ENCODE measurements at regions not wholly inside any gene's neighbourhood (a gene's known extent, or its start where the extent isn't known, plus 50 kb on each side); places are given as distances from the start of the nearest gene placed in this dataset.
"Not testable (repeated sequence)": the region's sequence is repeated elsewhere in the genome, so short reads cannot be mapped to it uniquely, and the experiment has no call there.

DNA sequence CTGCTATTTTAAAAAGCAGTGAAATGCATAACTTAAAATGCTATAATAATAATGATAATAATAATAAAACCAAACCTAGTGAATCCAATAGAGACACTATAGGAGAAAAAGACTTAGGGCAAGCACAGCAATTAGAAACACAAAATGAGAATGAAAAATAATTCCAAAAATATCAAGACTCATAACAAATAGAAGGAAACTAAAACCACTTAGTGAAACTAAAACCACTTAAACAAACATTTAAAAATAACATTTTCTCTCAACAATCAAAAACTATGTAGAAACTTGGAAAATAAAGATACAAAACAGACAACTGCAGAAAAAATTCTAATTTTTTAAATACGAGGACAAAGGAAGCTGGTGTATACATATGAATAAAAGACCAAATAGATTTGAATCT lies 655.2 kb upstream of the NRG3 start:
- no peak for DNase-seq (ENCODE audit: low read depth)

- no peak for DNase-seq (ENCODE audit: low read depth)
Observed at GRCh38 chr10:81248886-81249285, 626.1 kb upstream of the NRG3 start.

GRCh38 chr10:81251457-81252115 lies 623.4 kb upstream of the NRG3 start:
- no peak for DNase-seq (ENCODE audit: low read depth)

- DNase-seq (ENCODE audit: low read depth), result not testable (repeated sequence)
Observed at GRCh38 chr10:81264991-81265390, 610.0 kb upstream of the NRG3 start.

DNA sequence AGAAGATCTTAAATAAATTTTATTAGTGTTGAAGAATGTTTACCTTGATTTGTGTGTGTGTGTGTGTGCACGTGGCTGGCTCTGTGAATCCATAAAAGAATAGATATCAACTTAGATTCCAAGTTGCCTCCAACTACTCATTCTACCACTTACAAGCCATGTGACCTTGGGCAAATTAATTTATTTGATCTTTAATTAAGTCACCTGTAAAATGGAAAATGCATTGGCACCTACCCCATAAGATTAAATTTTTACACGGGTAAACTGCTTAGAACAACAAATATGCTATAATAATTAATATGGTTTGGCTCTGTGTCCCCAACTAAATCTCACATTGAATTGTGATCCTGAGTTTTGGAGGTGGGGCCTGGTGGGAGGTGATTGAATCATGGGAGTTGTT lies 604.9 kb upstream of the NRG3 start:
- no peak for DNase-seq (ENCODE audit: low read depth)

DNA sequence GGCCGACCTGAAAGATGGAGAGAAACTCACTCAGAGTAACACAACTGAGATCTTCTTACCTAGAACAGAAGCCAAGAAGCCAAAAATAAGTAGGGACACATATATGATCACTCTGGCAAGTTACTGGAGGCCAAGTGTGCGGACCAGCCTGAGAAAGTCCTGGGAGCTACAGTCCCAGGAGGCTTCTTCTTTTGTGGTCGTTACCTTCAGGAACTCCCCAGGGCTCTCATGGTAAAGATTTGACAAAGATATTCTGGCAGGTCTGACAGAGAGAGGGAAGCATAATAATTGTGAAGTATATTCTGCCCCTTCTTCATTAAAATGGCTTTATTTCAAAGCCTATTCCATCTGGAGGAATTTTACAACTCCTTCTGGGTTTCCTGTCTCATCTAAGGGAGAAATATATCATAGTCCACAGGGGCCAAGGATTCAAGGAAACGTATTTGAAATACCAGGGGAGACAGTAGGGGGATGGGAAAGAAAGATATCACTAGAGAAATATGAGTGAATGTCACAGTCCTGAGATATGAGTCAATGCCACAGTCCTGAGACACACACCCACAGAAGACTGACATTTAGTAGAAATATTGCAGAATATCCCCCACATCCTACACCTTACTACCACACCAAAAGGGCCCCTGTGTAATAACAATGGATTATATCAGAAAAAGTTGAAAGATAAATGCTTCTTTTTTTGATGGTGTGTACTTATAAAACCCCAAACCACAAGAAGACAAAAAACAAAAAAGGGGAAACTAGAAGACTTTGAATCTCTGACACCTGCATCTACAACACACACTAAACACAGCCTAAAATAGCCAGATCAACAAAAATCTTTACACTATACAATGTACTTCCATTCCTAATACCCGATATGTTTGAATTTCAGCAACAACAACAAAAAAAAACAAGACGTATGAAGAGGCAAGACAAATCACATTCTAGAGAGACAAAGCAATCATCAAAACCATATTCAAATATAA lies 594.2 kb upstream of the NRG3 start:
- no peak for DNase-seq (ENCODE audit: low read depth)

- no peak for DNase-seq (ENCODE audit: low read depth)
Observed at GRCh38 chr10:81288544-81288943, 586.5 kb upstream of the NRG3 start.

DNA sequence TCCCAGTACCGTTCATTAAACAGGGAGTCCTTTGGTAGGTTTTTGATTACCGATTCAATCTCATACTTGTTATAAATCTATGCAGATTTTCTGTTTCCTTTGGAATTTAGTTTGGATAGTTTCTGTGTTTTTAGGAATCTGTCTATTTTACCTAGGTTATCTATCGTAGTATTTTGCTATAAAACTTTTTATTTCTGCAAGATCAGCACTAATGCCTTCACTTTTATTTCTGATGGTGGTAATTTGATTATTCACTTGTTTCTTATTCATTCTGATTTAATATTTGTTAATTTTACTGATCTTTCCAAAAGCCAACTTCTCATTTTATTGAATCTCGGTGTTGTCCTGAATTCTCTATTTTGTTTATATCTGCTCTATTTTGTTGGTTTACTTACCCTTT lies 577.7 kb upstream of the NRG3 start:
- DNase-seq (ENCODE audit: low read depth), result no peak

DNA sequence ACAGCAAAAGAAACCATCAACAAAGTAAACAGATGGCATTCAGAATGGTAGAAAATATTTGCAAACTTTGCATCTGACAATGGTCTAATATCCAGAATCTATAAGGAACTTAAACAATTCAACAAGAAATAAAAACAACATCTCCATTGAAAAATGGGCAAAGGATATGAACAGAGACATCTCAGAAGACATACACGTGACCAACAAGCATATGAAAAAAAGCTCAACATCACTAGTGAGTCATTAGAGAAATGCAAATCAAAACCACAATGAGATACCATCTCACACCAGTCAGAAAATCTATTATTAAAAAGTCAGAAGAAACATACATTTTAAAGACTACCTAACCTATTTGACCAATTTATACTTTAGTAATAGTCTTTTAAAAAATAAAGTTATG lies 571.3 kb upstream of the NRG3 start:
- DNase-seq (ENCODE audit: low read depth), result no peak

- DNase-seq (ENCODE audit: low read depth), result no peak
Observed at GRCh38 chr10:81306971-81307782, 567.8 kb upstream of the NRG3 start.

- DNase-seq (ENCODE audit: low read depth), result no peak
Observed at GRCh38 chr10:81309041-81309552, 565.9 kb upstream of the NRG3 start.

DNA sequence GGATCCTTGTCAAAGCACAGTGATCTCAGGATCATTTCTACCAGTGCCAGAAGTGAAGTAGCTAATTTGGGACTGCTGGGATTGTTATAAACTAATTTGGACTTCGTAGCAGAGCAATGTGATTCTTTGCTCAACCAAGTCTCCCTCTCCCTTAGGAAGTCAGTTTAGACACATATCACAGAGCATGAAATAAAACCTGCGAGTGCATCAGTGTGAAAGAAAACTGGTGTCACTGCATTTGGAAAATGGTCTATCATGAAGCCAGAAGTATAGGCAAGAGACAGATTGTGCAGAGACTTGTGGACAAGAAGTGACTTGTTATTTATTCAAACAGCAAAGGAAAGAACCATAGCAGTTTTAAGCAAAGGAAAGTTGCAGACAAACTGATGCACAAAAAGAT lies 560.5 kb upstream of the NRG3 start:
- no peak for DNase-seq (ENCODE audit: low read depth)

DNA sequence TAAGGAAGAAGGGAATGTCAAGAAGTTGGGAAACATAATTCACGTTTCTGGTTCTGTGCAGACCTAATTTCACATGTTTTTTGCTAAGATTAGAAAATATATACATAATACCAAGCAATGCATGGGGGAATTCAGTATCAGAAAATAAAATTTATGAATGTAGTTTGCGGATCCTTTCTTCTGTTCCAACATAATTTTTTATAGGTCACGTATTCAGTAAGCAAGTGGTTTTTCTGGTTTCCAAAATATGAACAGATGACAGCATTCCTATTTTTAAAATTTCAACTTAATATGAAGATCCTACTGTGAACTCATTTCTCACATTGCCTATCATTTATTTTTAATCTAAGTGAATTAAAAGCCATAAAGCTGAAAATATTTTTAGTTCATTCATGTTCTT lies 560.0 kb upstream of the NRG3 start:
- DNase-seq (ENCODE audit: low read depth), result no peak

GRCh38 chr10:81348003-81348402 lies 527.0 kb upstream of the NRG3 start:
- no peak for DNase-seq (ENCODE audit: low read depth)

DNA sequence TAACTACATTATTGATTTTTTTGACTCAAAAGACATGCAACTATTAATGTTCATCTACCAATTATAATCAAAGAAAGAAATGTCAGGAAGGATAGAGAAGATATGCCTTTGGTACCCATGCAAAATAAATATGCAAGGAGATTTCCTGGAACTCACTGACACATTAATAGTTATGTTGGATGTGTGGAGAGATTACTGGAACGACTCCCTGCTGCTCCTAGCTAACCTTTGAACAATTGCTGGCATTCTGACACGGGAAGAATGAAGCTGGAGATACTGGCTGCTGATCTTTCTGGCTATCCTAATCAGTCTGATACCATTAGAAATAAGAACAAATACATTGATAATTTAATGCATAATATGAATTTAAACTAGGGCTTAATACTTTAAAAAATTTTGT lies 507.9 kb upstream of the NRG3 start:
- DNase-seq (ENCODE audit: low read depth), result no peak

DNA sequence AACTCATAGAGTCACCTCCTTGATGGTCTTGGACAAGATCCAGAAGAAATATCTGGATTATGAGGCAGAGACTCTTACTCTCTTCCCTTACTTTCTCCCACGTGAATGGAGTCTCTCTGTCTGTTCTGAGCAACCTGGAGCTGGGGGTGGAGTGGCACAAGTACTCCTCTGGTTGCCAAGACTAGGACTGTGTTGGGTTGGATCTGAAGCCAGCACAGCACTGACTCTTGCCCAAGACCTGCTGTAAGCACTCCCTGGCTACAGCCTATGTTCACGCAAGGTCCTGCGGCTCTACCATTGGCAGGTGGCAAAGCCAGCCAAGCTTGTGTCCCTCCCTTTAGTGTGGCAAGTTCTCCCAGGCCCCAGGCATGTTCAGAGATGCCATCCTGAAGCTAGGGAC lies 488.2 kb upstream of the NRG3 start:
- no peak for DNase-seq (ENCODE audit: low read depth)

- DNase-seq (ENCODE audit: low read depth), result no peak
Observed at GRCh38 chr10:81403451-81403850, 471.5 kb upstream of the NRG3 start.

DNA sequence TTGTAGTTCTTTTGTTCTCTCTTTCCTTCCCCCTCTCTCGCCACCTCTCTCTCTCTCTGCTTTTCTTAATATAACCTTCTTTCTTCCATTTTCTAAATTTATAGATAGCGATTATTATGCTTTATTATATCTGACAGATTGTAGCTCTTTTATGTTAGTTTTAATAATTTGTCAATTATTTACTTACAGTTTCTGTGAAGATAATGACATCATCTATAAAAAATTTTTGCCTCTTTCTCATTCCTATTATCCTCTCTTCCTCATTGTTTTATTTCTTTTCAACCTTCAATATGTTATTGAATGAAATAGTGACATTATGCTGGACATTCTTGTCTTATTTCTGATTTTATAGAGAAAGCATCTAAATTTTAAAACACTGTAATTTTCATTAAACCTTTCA lies 469.6 kb upstream of the NRG3 start:
- no peak for DNase-seq (ENCODE audit: low read depth)

DNA sequence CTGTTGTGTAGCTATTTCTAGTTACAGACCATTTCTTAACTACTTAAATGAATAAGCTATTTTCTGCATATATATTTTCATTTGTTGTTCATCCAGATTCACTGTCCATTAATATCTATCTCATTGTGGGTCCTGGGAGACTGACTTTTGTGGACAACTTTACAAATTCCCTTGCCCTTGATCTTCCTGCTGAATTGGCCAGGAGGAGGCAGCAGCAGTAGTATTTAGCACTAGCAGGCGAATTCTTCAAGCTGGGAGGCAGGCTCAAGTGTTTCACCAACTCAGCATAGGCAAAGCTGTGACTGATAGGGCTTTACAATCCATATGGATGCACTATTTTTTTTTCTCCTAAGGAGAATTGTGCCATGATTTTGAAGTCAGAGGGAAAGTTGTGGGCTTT lies 461.0 kb upstream of the NRG3 start:
- DNase-seq (ENCODE audit: low read depth), result no peak

GRCh38 chr10:81426722-81427121 lies 448.3 kb upstream of the NRG3 start:
- DNase-seq (ENCODE audit: low read depth), result no peak

GRCh38 chr10:81428456-81429134 lies 446.4 kb upstream of the NRG3 start:
- DNase-seq (ENCODE audit: low read depth), result no peak

- DNase-seq (ENCODE audit: low read depth), result no peak
Observed at GRCh38 chr10:81439445-81439844, 435.5 kb upstream of the NRG3 start.

Measured in Daoy (cell line).